ENCODE measurements at regions not wholly inside any gene's neighbourhood (a gene's known extent, or its start where the extent isn't known, plus 50 kb on each side); places are given as distances from the start of the nearest gene placed in this dataset.

GRCh38 chr2:129367107-129367506 lies 612.4 kb upstream of the RAB6C start:
- 75 to 77% methylated on average over 4 of the region's 4 CpGs for WGBS, 2 experiments
- Histone ChIP-seq H3K9me3 (ENCODE audit: control insufficient read depth, low read length) (no peaks in the 10 kb centered on the region), H3K36me3 (ENCODE audit: control insufficient read depth, insufficient read depth, low read length) (no peaks in the 10 kb centered on the region), H3K4me3 (ENCODE audit: insufficient read depth, low read depth, low read length) (no peak overlapping the region), H3K27ac (ENCODE audit: insufficient read depth, low read depth, low read length, poor library complexity, severe bottlenecking) (no peak overlapping the region), H3K27me3 (ENCODE audit: control insufficient read depth, insufficient read depth, low read length, poor library complexity, severe bottlenecking) (no peaks in the 10 kb centered on the region), H3K4me1 (ENCODE audit: control insufficient read depth, insufficient read depth, low read length) (peaks cover 4% of the 10 kb centered on the region)

- Histone ChIP-seq H3K4me3 (ENCODE audit: insufficient read depth, low read depth, low read length) (no peak overlapping the region), H3K27ac (ENCODE audit: insufficient read depth, low read depth, low read length, poor library complexity, severe bottlenecking) (no peak overlapping the region), H3K9me3 (ENCODE audit: control insufficient read depth, low read length) (no peaks in the 10 kb centered on the region), H3K4me1 (ENCODE audit: control insufficient read depth, insufficient read depth, low read length) (peaks cover 4% of the 10 kb centered on the region), H3K36me3 (ENCODE audit: control insufficient read depth, insufficient read depth, low read length) (no peaks in the 10 kb centered on the region), H3K27me3 (ENCODE audit: control insufficient read depth, insufficient read depth, low read length, poor library complexity, severe bottlenecking) (no peaks in the 10 kb centered on the region)
- 92 to 96% methylated on average over 2 of the region's 2 CpGs for WGBS, 2 experiments
Measured at GRCh38 chr2:129369437-129369836, 610.0 kb upstream of the RAB6C start.

GRCh38 chr2:129374452-129374851 lies 605.0 kb upstream of the RAB6C start:
- H3K36me3 ChIP-seq (ENCODE audit: control insufficient read depth, insufficient read depth, low read length): no peaks in the 10 kb centered on the region
- H3K27ac ChIP-seq (ENCODE audit: insufficient read depth, low read depth, low read length, poor library complexity, severe bottlenecking): no peak overlapping the region
- WGBS, 2 experiments: 91 to 95% methylated on average over 7 of the region's 7 CpGs
- no peaks in the 10 kb centered on the region for H3K9me3 ChIP-seq (ENCODE audit: control insufficient read depth, low read length)
- no peak overlapping the region for H3K4me3 ChIP-seq (ENCODE audit: insufficient read depth, low read depth, low read length)
- H3K27me3 ChIP-seq (ENCODE audit: control insufficient read depth, insufficient read depth, low read length, poor library complexity, severe bottlenecking): no peaks in the 10 kb centered on the region
- no peaks in the 10 kb centered on the region for H3K4me1 ChIP-seq (ENCODE audit: control insufficient read depth, insufficient read depth, low read length)

- no peaks in the 10 kb centered on the region for H3K36me3 ChIP-seq (ENCODE audit: control insufficient read depth, insufficient read depth, low read length)
- no peak overlapping the region for H3K4me3 ChIP-seq (ENCODE audit: insufficient read depth, low read depth, low read length)
- WGBS, 2 experiments: 94 to 95% methylated on average over 13 of the region's 13 CpGs
Measured at GRCh38 chr2:129375632-129376425, 603.6 kb upstream of the RAB6C start.

GRCh38 chr2:129376426-129377077 lies 602.9 kb upstream of the RAB6C start:
- Histone ChIP-seq H3K4me3 (ENCODE audit: insufficient read depth, low read depth, low read length) (no peak overlapping the region), H3K9me3 (ENCODE audit: control insufficient read depth, low read length) (no peaks in the 10 kb centered on the region), H3K36me3 (ENCODE audit: control insufficient read depth, insufficient read depth, low read length) (no peaks in the 10 kb centered on the region), H3K4me1 (ENCODE audit: control insufficient read depth, insufficient read depth, low read length) (no peaks in the 10 kb centered on the region), H3K27me3 (ENCODE audit: control insufficient read depth, insufficient read depth, low read length, poor library complexity, severe bottlenecking) (no peaks in the 10 kb centered on the region), H3K27ac (ENCODE audit: insufficient read depth, low read depth, low read length, poor library complexity, severe bottlenecking) (no peak overlapping the region)
- 89 to 90% methylated on average over 15 of the region's 16 CpGs for WGBS, 2 experiments

More at GRCh38 chr2:129375632-129376425, 603.6 kb upstream of the RAB6C start:
- no peaks in the 10 kb centered on the region for H3K4me1 ChIP-seq (ENCODE audit: control insufficient read depth, insufficient read depth, low read length)
- no peak overlapping the region for H3K27ac ChIP-seq (ENCODE audit: insufficient read depth, low read depth, low read length, poor library complexity, severe bottlenecking)
- H3K9me3 ChIP-seq (ENCODE audit: control insufficient read depth, low read length): no peaks in the 10 kb centered on the region
- no peaks in the 10 kb centered on the region for H3K27me3 ChIP-seq (ENCODE audit: control insufficient read depth, insufficient read depth, low read length, poor library complexity, severe bottlenecking)

- H3K27ac ChIP-seq (ENCODE audit: insufficient read depth, low read depth, low read length, poor library complexity, severe bottlenecking): no peak overlapping the region
- 77 to 80% methylated on average over 4 of the region's 4 CpGs for WGBS, 2 experiments
- no peaks in the 10 kb centered on the region for H3K27me3 ChIP-seq (ENCODE audit: control insufficient read depth, insufficient read depth, low read length, poor library complexity, severe bottlenecking)
- no peaks in the 10 kb centered on the region for H3K9me3 ChIP-seq (ENCODE audit: control insufficient read depth, low read length)
- H3K36me3 ChIP-seq (ENCODE audit: control insufficient read depth, insufficient read depth, low read length): no peaks in the 10 kb centered on the region
- no peaks in the 10 kb centered on the region for H3K4me1 ChIP-seq (ENCODE audit: control insufficient read depth, insufficient read depth, low read length)
- H3K4me3 ChIP-seq (ENCODE audit: insufficient read depth, low read depth, low read length): no peak overlapping the region
Measured at GRCh38 chr2:129377078-129377469, 602.4 kb upstream of the RAB6C start.

GRCh38 chr2:129378186-129378585 lies 601.3 kb upstream of the RAB6C start:
- no peaks in the 10 kb centered on the region for H3K4me1 ChIP-seq (ENCODE audit: control insufficient read depth, insufficient read depth, low read length)
- no peak overlapping the region for H3K27ac ChIP-seq (ENCODE audit: insufficient read depth, low read depth, low read length, poor library complexity, severe bottlenecking)
- no peak overlapping the region for H3K4me3 ChIP-seq (ENCODE audit: insufficient read depth, low read depth, low read length)
- no peaks in the 10 kb centered on the region for H3K36me3 ChIP-seq (ENCODE audit: control insufficient read depth, insufficient read depth, low read length)
- H3K27me3 ChIP-seq (ENCODE audit: control insufficient read depth, insufficient read depth, low read length, poor library complexity, severe bottlenecking): no peaks in the 10 kb centered on the region
- no peaks in the 10 kb centered on the region for H3K9me3 ChIP-seq (ENCODE audit: control insufficient read depth, low read length)
- WGBS, 2 experiments: 92 to 93% methylated on average over 10 of the region's 10 CpGs

GRCh38 chr2:129379411-129379810 lies 600.1 kb upstream of the RAB6C start:
- Histone ChIP-seq H3K36me3 (ENCODE audit: control insufficient read depth, insufficient read depth, low read length) (no peaks in the 10 kb centered on the region), H3K4me1 (ENCODE audit: control insufficient read depth, insufficient read depth, low read length) (no peaks in the 10 kb centered on the region), H3K4me3 (ENCODE audit: insufficient read depth, low read depth, low read length) (no peak overlapping the region), H3K27ac (ENCODE audit: insufficient read depth, low read depth, low read length, poor library complexity, severe bottlenecking) (no peak overlapping the region), H3K9me3 (ENCODE audit: control insufficient read depth, low read length) (no peaks in the 10 kb centered on the region), H3K27me3 (ENCODE audit: control insufficient read depth, insufficient read depth, low read length, poor library complexity, severe bottlenecking) (no peaks in the 10 kb centered on the region)
- 80 to 82% methylated on average over 3 of the region's 3 CpGs for WGBS, 2 experiments

GRCh38 chr2:129381789-129382188 lies 597.7 kb upstream of the RAB6C start:
- Histone ChIP-seq H3K36me3 (ENCODE audit: control insufficient read depth, insufficient read depth, low read length) (no peaks in the 10 kb centered on the region), H3K4me3 (ENCODE audit: insufficient read depth, low read depth, low read length) (no peak overlapping the region), H3K27ac (ENCODE audit: insufficient read depth, low read depth, low read length, poor library complexity, severe bottlenecking) (no peak overlapping the region), H3K9me3 (ENCODE audit: control insufficient read depth, low read length) (no peaks in the 10 kb centered on the region), H3K27me3 (ENCODE audit: control insufficient read depth, insufficient read depth, low read length, poor library complexity, severe bottlenecking) (no peaks in the 10 kb centered on the region), H3K4me1 (ENCODE audit: control insufficient read depth, insufficient read depth, low read length) (no peaks in the 10 kb centered on the region)

GRCh38 chr2:129388870-129389269 lies 590.6 kb upstream of the RAB6C start:
- no peak overlapping the region for H3K4me3 ChIP-seq (ENCODE audit: insufficient read depth, low read depth, low read length)
- no peaks in the 10 kb centered on the region for H3K27me3 ChIP-seq (ENCODE audit: control insufficient read depth, insufficient read depth, low read length, poor library complexity, severe bottlenecking)
- H3K36me3 ChIP-seq (ENCODE audit: control insufficient read depth, insufficient read depth, low read length): no peaks in the 10 kb centered on the region
- no peak overlapping the region for H3K27ac ChIP-seq (ENCODE audit: insufficient read depth, low read depth, low read length, poor library complexity, severe bottlenecking)
- WGBS, 2 experiments: 89 to 100% methylated on average over 2 of the region's 2 CpGs
- no peaks in the 10 kb centered on the region for H3K4me1 ChIP-seq (ENCODE audit: control insufficient read depth, insufficient read depth, low read length)
- H3K9me3 ChIP-seq (ENCODE audit: control insufficient read depth, low read length): no peaks in the 10 kb centered on the region
